K562 (cell line): ENCODE measurements at regions not wholly inside any gene's neighbourhood (a gene's known extent, or its start where the extent isn't known, plus 50 kb on each side); places are given as distances from the start of the nearest gene placed in this dataset.

ENCODE experiments used
- DDX20 ChIP-seq: fragments of 450-650 bp; IDR thresholded peaks from 2 replicates; pipeline ENCODE4 v1.6.1; 2016; ENCODE audit warnings: missing genetic modification characterization, low read depth, mild to moderate bottlenecking, missing compliant biosample characterization, moderate library complexity
- ERF ChIP-seq: fragments of 450-650 bp; formaldehyde crosslinking; IDR thresholded peaks from 2 replicates; pipeline ENCODE4 v1.4.0; 2020; ENCODE audit warnings: mild to moderate bottlenecking, mixed read lengths
- PHB2 ChIP-seq: fragments of 450-650 bp; IDR thresholded peaks from 2 replicates; pipeline ENCODE4 v1.6.1; 2017; ENCODE audit warnings: low read depth
- ZBTB40 ChIP-seq, 2 experiments: fragments of 450-650 bp in 1 of 2; sonication (generic) in 1 of 2; formaldehyde crosslinking in 1 of 2; IDR thresholded peaks; 2 replicates each; pipeline versions ENCODE4 v1.7.1 to v1.9.0; 2016 to 2022; ENCODE audit warnings: inconsistent platforms in 1 of 2, mild to moderate bottlenecking in 1 of 2, missing genetic modification reagents in 1 of 2
- ZNF316 ChIP-seq: fragments of 450-650 bp; IDR thresholded peaks from 2 replicates; pipeline ENCODE4 v1.6.1; 2016
- ZNF398 ChIP-seq: fragments of 250-450 bp; sonication (Bioruptor Pico); IDR thresholded peaks from 2 replicates; pipeline ENCODE4 v1.8.0; 2021; ENCODE audit warnings: moderate library complexity, mild to moderate bottlenecking, inconsistent platforms
- ZNF77 ChIP-seq: fragments of 250-450 bp; sonication (Bioruptor Pico); IDR thresholded peaks from 2 replicates; pipeline ENCODE4 v1.5.0; 2020

- TF ChIP-seq ZBTB40 (IDR thresholded peaks at IDR 0.05) (no peak), ZBTB40 (CRISPR knock-in tag; IDR thresholded peaks at IDR 0.05) (no peak), DDX20 (no peak), PHB2 (no peak), ZNF77 (no peak), ZNF316 (no peak), ZNF398 (CRISPR knock-in tag) (no peak), ERF (CRISPR knock-in tag) (no peak)
Measured at GRCh38 chr2:67922080-67922785, 140.6 kb downstream of the C1D start (continued).
